HepG2 (cell line): ENCODE measurements at regions not wholly inside any gene's neighbourhood (a gene's known extent, or its start where the extent isn't known, plus 50 kb on each side); places are given as distances from the start of the nearest gene placed in this dataset.

ENCODE experiments used
- AHR ChIP-seq: IDR thresholded peaks from 2 replicates; pipeline ENCODE4 v1.6.1; 2018; ENCODE audit warnings: missing genetic modification reagents, missing compliant biosample characterization
- ARID5B ChIP-seq: IDR thresholded peaks from 2 replicates; pipeline ENCODE4 v1.4.0; 2020; ENCODE audit warnings: mild to moderate bottlenecking, missing genetic modification reagents
- EP300 ChIP-seq, 3 experiments: sonication (generic) in 1 of 3; formaldehyde crosslinking in 1 of 3; IDR thresholded peaks; 2 replicates each; pipeline versions ENCODE4 v1.5.1 to v1.6.1; 2011 to 2020; ENCODE audit warnings: low read depth in 2 of 3, low read length in 2 of 3, borderline replicate concordance in 1 of 3, improper control_type of control experiment in 1 of 3, mild to moderate bottlenecking in 1 of 3, missing genetic modification reagents in 1 of 3, moderate library complexity in 1 of 3
- HNF4A ChIP-seq: sonication (generic); formaldehyde crosslinking; IDR thresholded peaks from 2 replicates; pipeline ENCODE4 v1.4.0; 2020; ENCODE audit warnings: missing genetic modification reagents
- HNF4G ChIP-seq, 2 experiments: sonication (generic) in 1 of 2; formaldehyde crosslinking in 1 of 2; IDR thresholded peaks; 2 replicates each; pipeline versions ENCODE4 v1.4.0 to v1.6.1; 2011 to 2020; ENCODE audit warnings: borderline replicate concordance in 2 of 2, low read depth in 2 of 2, mild to moderate bottlenecking in 2 of 2, low read length in 1 of 2, missing genetic modification reagents in 1 of 2, moderate library complexity in 1 of 2
- HOXD1 ChIP-seq: sonication (generic); formaldehyde crosslinking; IDR thresholded peaks from 2 replicates; pipeline ENCODE4 v1.5.0; 2020; ENCODE audit warnings: missing genetic modification reagents
- KDM6A ChIP-seq: IDR thresholded peaks from 2 replicates; pipeline ENCODE4 v1.6.1; 2016; ENCODE audit warnings: low read depth
- KMT2A ChIP-seq: sonication (generic); formaldehyde crosslinking; IDR thresholded peaks from 2 replicates; pipeline ENCODE4 v1.4.0; 2020; ENCODE audit warnings: missing genetic modification reagents
- RARA ChIP-seq: IDR thresholded peaks from 2 replicates; pipeline ENCODE4 v1.6.1; 2016; ENCODE audit warnings: missing genetic modification reagents, missing compliant biosample characterization
- REST ChIP-seq, 2 experiments: IDR thresholded peaks; 2 replicates each; pipeline ENCODE4 v1.6.1; 2011 to 2012; ENCODE audit warnings: low read length in 2 of 2, borderline replicate concordance in 1 of 2, low read depth in 1 of 2, mild to moderate bottlenecking in 1 of 2, moderate library complexity in 1 of 2
- RXRB ChIP-seq: IDR thresholded peaks from 2 replicates; pipeline ENCODE4 v1.6.1; 2016; ENCODE audit warnings: borderline replicate concordance, missing genetic modification reagents, missing compliant biosample characterization
- SAP130 ChIP-seq: IDR thresholded peaks from 2 replicates; pipeline ENCODE4 v1.6.1; 2016; ENCODE audit warnings: low read depth
- SIX1 ChIP-seq: sonication (generic); formaldehyde crosslinking; IDR thresholded peaks from 2 replicates; pipeline ENCODE4 v1.4.0; 2020; ENCODE audit warnings: missing genetic modification reagents, borderline replicate concordance
- TRAFD1 ChIP-seq: sonication (generic); formaldehyde crosslinking; IDR thresholded peaks from 2 replicates; pipeline ENCODE4 v1.5.1; 2020; ENCODE audit warnings: missing genetic modification reagents, mild to moderate bottlenecking, borderline replicate concordance
- TSC22D2 ChIP-seq: sonication (generic); formaldehyde crosslinking; IDR thresholded peaks from 2 replicates; pipeline ENCODE4 v1.5.1; 2020; ENCODE audit warnings: missing genetic modification reagents, mild to moderate bottlenecking, borderline replicate concordance
- ZNF749 ChIP-seq: sonication (generic); formaldehyde crosslinking; IDR thresholded peaks from 2 replicates; pipeline ENCODE4 v1.8.0; 2022; ENCODE audit warnings: mild to moderate bottlenecking, missing genetic modification reagents, moderate library complexity, borderline replicate concordance

GRCh38 chr12:113766131-113766878, 199.8 kb downstream of the RBM19 start (continued):
- TF ChIP-seq HNF4G (IDR thresholded peaks at IDR 0.05; ENCODE audit: borderline replicate concordance, low read depth, low read length) = no peak
- peak; percentile 56; the same call in 1 of the 2 replicates for TF ChIP-seq HNF4G (CRISPR knock-in tag; IDR thresholded peaks at IDR 0.05; ENCODE audit: borderline replicate concordance, low read depth)
- TF ChIP-seq SIX1 (CRISPR knock-in tag) = 0 out of 2 replicates have a peak, but pooled peaks have one; percentile 14
- peak in 1 of 2 experiments; percentile 64; a peak in 2 of 4 replicates for TF ChIP-seq EP300 (IDR thresholded peaks at IDR 0.05; ENCODE audit: low read depth in 2 of 2, low read length in 2 of 2)
- peak; percentile 23; the same call in 1 of the 2 replicates for TF ChIP-seq EP300 (CRISPR knock-in tag; IDR thresholded peaks at IDR 0.05; ENCODE audit: borderline replicate concordance)
- TF ChIP-seq KMT2A (CRISPR knock-in tag) = peak; percentile 43; the same call in 1 of the 2 replicates
- TF ChIP-seq REST (IDR thresholded peaks at IDR 0.05; ENCODE audit: borderline replicate concordance in 1 of 2, low read depth in 1 of 2, low read length in 2 of 2) = no peak
- 0 out of 2 replicates have a peak, but pooled peaks have one; percentile 27 for TF ChIP-seq TSC22D2 (CRISPR knock-in tag)
- no peak for TF ChIP-seq AHR
- peak; percentile 65 for TF ChIP-seq RXRB (CRISPR knock-in tag)
- peak; percentile 67 for TF ChIP-seq KDM6A (CRISPR knock-in tag)
- peak; percentile 96 for TF ChIP-seq HOXD1
- no peak for TF ChIP-seq TRAFD1
- TF ChIP-seq ARID5B = peak; percentile 71
- TF ChIP-seq HNF4A (CRISPR knock-in tag) = peak; percentile 55
- peak; percentile 38; the same call in 1 of the 2 replicates for TF ChIP-seq ZNF749
- peak; percentile 88 for TF ChIP-seq RARA
- TF ChIP-seq SAP130 (CRISPR knock-in tag) = peak; percentile 47
